ENCODE measurements at regions not wholly inside any gene's neighbourhood (a gene's known extent, or its start where the extent isn't known, plus 50 kb on each side); places are given as distances from the start of the nearest gene placed in this dataset.
A peak's percentile ranks its signal among the peaks of the same experiment; 100 is the strongest.

- in situ Hi-C loops (cut with HindIII; ENCODE audit: low sequenced_read_pairs), result no loop called here
- no peak for DNase-seq (ENCODE audit: low spot score)
These were observed 296.8 kb downstream of the WDR72 start for GRCh38 chr15:53462651-53463050.

DNA sequence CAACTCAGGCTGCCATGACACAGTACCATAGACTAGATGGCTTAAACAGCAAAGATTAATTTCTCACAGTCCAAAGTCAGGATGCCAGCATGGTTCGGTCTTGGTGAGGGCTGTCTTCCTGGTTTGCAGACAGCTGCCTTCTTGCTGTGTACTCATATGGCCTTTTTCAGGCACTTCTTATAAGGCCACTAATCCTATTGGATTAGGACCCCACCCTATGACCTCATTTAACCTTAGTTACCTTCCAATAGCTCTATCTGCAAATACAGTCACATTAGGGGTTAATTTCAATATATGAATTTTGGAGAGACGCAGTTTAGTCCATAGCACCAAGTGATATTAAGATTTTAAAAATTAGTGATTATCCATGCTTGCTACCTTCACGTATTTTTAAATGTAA is 297.8 kb downstream of the WDR72 start:
- in situ Hi-C loops (cut with HindIII; ENCODE audit: low sequenced_read_pairs), result no loop called here
- DNase-seq (ENCODE audit: low spot score), result no peak

- no peak for DNase-seq (ENCODE audit: low spot score)
- in situ Hi-C loops (cut with HindIII; ENCODE audit: low sequenced_read_pairs), result no loop called here
These were observed 300.7 kb downstream of the WDR72 start for GRCh38 chr15:53458736-53459135.

DNA sequence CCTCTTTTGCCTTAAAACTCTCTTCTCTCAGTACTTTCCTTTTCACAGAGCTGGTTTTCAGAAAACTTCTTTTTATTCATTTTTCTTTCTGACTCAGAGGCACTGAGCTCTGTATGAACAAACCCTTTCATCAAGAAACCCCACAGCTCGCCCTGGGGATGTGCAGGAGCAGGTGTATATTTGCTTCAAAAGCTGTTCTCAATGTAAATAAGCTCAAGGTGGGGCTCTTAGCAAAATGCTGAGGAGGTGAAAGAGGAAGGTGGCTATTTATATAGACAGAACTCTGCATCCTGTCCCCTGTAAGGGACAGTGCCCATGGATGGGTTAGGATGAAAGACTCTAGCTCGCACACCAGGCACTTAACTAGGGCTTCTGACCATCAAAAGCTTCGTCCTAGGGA is 302.0 kb downstream of the WDR72 start:
- DNase-seq (ENCODE audit: low spot score), result no peak
- in situ Hi-C loops (cut with HindIII; ENCODE audit: low sequenced_read_pairs), result no loop called here

DNA sequence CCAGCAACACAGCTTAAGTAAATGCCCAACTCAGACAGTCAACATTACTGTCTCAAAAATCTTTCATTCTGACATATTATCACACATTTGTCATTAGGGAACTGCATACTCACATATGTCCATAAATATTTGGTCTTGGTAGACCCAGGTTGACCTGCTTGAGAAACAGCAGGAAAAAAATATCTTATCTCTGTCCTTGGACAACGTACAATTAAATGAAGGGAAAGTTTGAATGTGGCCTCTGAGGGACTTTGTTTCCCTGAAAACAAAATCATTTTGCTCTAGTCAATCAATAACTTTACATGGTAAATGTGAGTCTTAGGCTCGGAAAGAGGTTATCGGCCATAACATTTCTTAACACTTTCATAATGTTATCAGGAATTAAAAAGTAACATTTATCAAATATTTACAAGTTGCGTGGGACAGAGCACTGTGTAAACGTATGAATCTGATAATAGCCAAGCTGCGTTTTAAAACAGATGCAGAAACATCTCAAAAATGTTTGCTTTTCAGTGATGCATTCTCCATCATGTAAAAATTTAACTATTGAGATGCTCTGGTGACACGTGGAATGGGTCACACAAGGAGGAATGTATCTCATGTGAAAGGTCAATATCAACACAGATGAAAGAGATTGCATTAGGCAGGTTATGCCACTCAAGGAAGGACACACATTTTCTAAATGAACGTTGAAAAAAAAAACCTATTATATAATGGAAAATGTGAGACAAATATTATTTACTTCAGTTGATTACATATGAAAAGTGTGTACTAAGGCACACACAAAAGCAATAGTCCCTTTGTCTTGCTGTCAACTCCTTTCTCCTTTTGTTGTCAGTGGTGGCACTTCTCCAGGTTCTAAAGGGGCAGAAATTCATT is 304.4 kb downstream of the WDR72 start:
- no peak for DNase-seq (ENCODE audit: low spot score)
- in situ Hi-C loops (cut with HindIII; ENCODE audit: low sequenced_read_pairs), result no loop called here

DNA sequence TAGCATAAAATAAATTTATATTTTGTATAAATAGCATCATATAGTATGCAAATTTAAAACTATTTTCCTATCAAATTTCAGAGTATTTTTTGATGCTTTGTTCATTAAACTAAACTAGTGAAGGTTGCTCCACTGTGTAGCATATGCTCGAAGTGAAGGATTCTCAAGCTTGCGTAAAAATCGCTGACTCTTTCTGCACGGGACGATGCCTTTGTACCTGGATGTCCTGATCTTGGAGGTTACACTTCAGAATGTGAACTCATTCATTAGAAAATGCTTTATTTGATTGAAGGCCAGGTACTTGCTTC is 305.0 kb downstream of the WDR72 start:
- in situ Hi-C loops (cut with HindIII; ENCODE audit: low sequenced_read_pairs), result no loop called here
- no peak for DNase-seq (ENCODE audit: low spot score)

- in situ Hi-C loops (cut with HindIII; ENCODE audit: low sequenced_read_pairs), result no loop called here
- no peak for DNase-seq (ENCODE audit: low spot score)
These were observed 306.0 kb downstream of the WDR72 start for GRCh38 chr15:53453253-53454105.

DNA sequence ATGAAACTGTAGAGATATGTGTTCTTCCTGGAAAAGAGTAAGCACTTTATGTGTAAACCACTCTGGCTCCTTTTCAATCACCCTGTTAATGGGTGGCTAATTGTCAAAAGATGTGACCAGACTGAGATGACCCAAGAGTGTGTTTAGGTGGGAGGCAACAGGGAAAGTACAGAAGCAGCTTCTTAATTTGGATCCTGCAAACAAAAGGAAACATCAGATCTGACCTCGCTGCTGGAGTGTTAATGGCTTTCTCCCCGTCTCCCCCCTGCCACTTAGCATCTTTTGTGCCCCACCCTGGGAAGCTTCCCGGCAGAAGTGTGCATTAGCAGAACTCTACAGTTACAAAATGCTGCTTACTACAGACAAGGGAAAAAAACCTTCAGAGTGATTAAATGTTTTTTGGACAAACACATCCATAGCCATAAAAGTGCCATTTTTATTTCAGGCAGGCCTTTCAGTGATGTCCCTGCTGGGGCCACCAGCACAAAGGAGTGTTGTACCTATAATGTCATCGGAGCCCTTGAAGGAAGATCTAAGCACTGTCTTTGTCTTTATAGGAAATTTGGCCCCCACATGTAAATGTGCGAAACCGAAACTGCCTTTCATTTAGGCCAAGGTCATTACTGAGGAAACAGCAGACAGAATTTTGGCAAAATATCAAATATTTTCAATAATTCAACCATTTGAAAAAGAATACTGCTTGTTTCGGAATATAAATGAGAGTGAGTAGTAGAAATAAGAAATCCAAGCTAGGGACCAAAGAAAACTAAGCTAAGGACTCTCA is 311.0 kb downstream of the WDR72 start:
- in situ Hi-C loops (cut with HindIII; ENCODE audit: low sequenced_read_pairs), result no loop called here
- no peak for DNase-seq (ENCODE audit: low spot score)

GRCh38 chr15:53447742-53448141 is 311.7 kb downstream of the WDR72 start:
- no peak for DNase-seq (ENCODE audit: low spot score)
- in situ Hi-C loops (cut with HindIII; ENCODE audit: low sequenced_read_pairs), result no loop called here

DNA sequence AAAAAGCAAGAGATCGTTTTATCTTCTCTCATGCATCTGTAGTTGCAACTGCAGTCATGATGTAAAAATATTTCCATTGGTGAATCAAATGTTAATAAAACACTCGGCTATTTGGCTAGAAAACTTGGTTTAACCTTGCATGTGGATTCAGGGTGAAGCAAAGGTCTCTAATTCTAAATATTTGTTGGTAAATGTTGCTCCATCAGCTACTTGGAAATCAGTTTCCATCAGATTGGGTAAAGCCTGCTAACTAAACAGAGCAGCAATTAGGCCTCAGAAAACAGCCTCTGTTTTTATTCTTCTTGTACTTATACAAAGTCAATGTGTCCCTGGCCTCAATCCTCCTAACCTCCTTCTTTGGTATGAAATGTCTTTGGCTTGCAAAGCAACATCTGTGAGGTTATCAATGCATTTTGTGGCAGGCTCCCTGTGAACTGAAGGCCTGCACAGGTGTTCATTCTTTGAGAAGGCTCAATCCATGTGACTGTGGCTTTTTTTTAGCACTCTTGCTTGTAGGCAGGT is 312.3 kb downstream of the WDR72 start:
- no peak for DNase-seq (ENCODE audit: low spot score)
- in situ Hi-C loops (cut with HindIII; ENCODE audit: low sequenced_read_pairs), result no loop called here

DNA sequence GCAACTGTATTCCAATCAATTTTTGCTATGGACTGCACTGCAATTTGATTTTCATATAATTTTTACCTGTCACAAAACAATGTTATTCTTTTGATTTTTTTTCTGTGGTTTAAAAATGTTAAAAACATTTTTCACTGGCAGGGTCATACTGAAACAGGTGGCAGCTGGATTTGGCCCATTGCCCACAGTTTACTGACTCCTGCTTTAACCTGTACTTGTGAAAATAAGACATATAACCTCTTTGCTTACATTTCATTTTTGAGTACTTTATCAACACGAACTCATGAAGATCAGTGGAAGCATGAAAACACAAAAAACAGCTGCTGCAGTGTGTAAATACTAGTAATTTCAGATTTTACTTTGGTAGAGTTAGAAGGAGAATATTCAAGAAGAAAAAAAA is 313.1 kb downstream of the WDR72 start:
- in situ Hi-C loops (cut with HindIII; ENCODE audit: low sequenced_read_pairs), result no loop called here
- DNase-seq (ENCODE audit: low spot score), result no peak

GRCh38 chr15:53445531-53445930 is 313.9 kb downstream of the WDR72 start:
- in situ Hi-C loops (cut with HindIII; ENCODE audit: low sequenced_read_pairs), result no loop called here
- DNase-seq (ENCODE audit: low spot score), result no peak

DNA sequence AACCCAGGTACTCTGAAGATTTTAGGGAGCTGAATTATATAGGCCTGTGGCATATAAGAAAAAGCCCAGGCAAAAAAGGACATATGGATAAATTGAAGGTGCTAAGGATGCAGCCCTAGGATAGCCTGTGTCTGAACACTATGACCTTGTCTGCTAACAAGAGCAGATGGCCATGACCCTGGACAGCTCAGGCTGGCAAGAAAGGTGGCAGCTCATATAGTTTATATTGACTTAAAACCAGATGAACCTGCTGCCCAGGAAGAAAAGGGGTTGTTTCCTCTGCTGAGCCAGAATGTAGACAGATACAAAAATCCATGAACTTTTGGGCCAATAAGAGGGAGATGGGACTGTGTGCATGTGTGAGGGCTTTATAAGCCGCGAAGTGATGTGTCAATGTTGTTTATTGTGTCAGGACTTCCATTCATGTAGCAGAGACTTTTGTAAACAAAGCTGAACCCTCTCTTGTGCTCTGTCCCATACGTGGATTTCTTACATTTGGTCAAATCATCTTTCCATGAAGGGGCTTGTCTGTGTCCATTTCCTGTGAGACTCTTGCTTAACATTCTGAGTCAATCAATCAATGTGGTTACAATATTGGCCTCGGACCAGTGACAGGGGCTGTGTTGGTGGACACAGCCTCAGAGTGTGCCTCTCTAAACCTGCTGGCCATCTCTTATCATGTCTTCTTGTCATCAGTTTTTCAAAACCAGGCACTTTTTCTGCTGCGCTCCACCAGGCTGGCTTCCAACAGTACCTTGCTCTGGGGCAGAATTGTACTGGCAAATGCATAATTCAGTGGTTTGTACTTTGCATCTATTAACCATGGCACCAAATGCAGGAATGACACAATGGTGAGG is 321.2 kb downstream of the WDR72 start:
- in situ Hi-C loops (cut with HindIII; ENCODE audit: low sequenced_read_pairs), result no loop called here
- DNase-seq (ENCODE audit: low spot score), result peak; percentile 17

GRCh38 chr15:53437366-53437765 is 322.1 kb downstream of the WDR72 start:
- in situ Hi-C loops (cut with HindIII; ENCODE audit: low sequenced_read_pairs), result no loop called here
- DNase-seq (ENCODE audit: low spot score), result no peak

GRCh38 chr15:53434174-53434678 is 325.2 kb downstream of the WDR72 start:
- in situ Hi-C loops (cut with HindIII; ENCODE audit: low sequenced_read_pairs), result no loop called here
- DNase-seq (ENCODE audit: low spot score), result no peak

DNA sequence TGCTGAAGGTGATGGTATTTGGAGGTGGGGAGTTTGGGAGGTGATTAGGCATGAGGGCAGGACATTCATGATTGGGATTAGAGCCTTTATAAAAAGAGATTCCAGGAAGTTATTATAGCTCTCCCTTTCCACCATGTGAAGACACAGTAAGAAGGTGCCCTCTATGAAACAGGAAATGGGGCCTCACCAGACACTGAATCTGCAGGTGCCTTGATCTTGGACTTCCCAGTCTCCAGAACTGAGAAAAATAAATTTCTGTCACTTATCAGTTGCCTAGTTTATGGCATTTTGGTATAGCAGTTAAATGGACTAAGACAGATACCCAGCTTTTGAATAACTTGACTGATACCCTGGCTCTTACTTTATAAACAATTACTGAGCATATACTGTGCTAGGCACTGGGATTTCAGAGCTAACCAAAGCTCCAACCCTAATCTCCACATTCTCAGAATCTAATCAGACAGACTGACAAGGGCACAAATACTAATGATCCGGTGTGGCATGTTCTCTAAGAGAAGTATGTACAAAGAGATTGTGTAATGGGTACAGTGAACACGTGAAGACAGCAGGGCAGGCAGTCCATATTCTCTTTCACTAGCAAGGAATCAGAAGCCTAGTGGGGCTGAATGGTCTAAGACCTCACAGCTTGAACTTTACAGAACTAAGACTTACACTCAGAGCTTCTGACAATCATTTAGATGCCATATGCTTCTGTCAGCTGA is 343.1 kb downstream of the WDR72 start:
- no peak for DNase-seq (ENCODE audit: low spot score)

GRCh38 chr15:53414167-53414566 is 345.3 kb downstream of the WDR72 start:
- in situ Hi-C loops (cut with HindIII; ENCODE audit: low sequenced_read_pairs), result no loop called here
- DNase-seq (ENCODE audit: low spot score), result no peak

More for the DNA sequence above, 343.1 kb downstream of the WDR72 start:
- in situ Hi-C loops (cut with HindIII; ENCODE audit: low sequenced_read_pairs), result no loop called here

DNA sequence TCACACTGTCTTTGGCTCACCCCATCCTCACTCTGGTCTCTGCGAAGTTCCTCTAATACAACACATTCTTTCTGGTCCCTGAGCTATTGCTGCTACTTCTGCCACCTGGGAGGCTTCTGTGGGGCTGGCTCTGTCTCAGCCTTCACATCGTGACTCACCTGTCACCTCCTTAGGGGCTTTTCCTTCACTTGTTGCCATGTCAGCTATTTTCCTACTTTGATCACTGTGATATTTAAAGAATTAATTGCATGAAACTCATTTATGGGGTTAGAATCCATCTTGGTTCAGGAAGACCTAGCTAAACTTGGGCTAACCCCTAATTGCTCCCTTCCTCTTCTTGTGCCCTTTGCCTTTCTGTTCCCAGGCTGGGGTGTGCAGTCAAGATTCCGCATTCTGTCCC is 346.9 kb downstream of the WDR72 start:
- DNase-seq (ENCODE audit: low spot score), result no peak

More for the DNA sequence above, 346.9 kb downstream of the WDR72 start:
- in situ Hi-C loops (cut with HindIII; ENCODE audit: low sequenced_read_pairs), result no loop called here
